CD14-positive monocyte (primary cell): ENCODE measurements at regions not wholly inside any gene's neighbourhood (a gene's known extent, or its start where the extent isn't known, plus 50 kb on each side); places are given as distances from the start of the nearest gene placed in this dataset.

Experiments
- DNase-seq, 3 donors: peaks; one replicate each; pipeline ENCODE4 v3.0.0-alpha.2; 2011 to 2022
- H2AFZ ChIP-seq: 2 replicates; pipeline ENCODE4 v1.6.0; 2012; ENCODE audit warnings: mild to moderate bottlenecking, low read depth, low read length, inconsistent platforms; ENCODE audit not compliant: insufficient read depth, poor library complexity, severe bottlenecking
- H3K27ac ChIP-seq, 2 donors: 1 replicate in 1 of 2; 2 replicates in 1 of 2; pipeline ENCODE4 v1.5.1; 2012 to 2013; ENCODE audit warnings: low read length in 2 of 2, control low read depth in 1 of 2, inconsistent platforms in 1 of 2, low read depth in 1 of 2, mild to moderate bottlenecking in 1 of 2
- H3K27me3 ChIP-seq, 2 donors: one replicate each; pipeline versions ENCODE4 v1.6.0 to v1.6.1; 2011 to 2013; ENCODE audit warnings: low read length in 2 of 2; ENCODE audit not compliant: control insufficient read depth in 2 of 2, insufficient read depth in 2 of 2
- H3K36me3 ChIP-seq, 2 donors: replicated peaks in 1 of 2; 1 replicate in 1 of 2; 2 replicates in 1 of 2; pipeline versions ENCODE4 v1.5.1 to v1.6.1; 2012 to 2013; ENCODE audit warnings: low read length in 2 of 2, control low read depth in 1 of 2, inconsistent platforms in 1 of 2, mild to moderate bottlenecking in 1 of 2; ENCODE audit not compliant: insufficient read depth in 2 of 2, control insufficient read depth in 1 of 2
- H3K4me1 ChIP-seq, 2 donors: 1 replicate in 1 of 2; 2 replicates in 1 of 2; pipeline versions ENCODE4 v1.5.1 to v1.6.1; 2012 to 2013; ENCODE audit warnings: low read length in 2 of 2, control low read depth in 1 of 2, inconsistent platforms in 1 of 2, mild to moderate bottlenecking in 1 of 2, moderate library complexity in 1 of 2; ENCODE audit not compliant: insufficient read depth in 2 of 2, control insufficient read depth in 1 of 2
- H3K4me2 ChIP-seq: replicated peaks from 2 replicates; pipeline ENCODE3; 2012; ENCODE audit warnings: low read length, moderate library complexity, mild to moderate bottlenecking; ENCODE audit not compliant: poor library complexity, severe bottlenecking; ENCODE audit errors: extremely low read depth
- H3K4me3 ChIP-seq, 3 experiments: fragments of 200-600 bp in 1 of 3; sonication (generic) in 1 of 3; replicated peaks in 1 of 3; 1 replicate in 2 of 3; 2 replicates in 1 of 3; pipeline ENCODE4 v1.5.1; 2011 to 2013; ENCODE audit warnings: low read length in 3 of 3, mild to moderate bottlenecking in 3 of 3, control low read depth in 2 of 3, low read depth in 2 of 3, inconsistent platforms in 1 of 3, moderate library complexity in 1 of 3
- H3K79me2 ChIP-seq: 2 replicates; pipeline ENCODE4 v1.6.0; 2012; ENCODE audit warnings: mild to moderate bottlenecking, control low read depth, inconsistent platforms, low read length, moderate library complexity; ENCODE audit not compliant: insufficient read depth
- H3K9ac ChIP-seq: 2 replicates; pipeline ENCODE4 v1.6.0; 2017; ENCODE audit warnings: low read length, mild to moderate bottlenecking; ENCODE audit not compliant: insufficient read depth, poor library complexity, severe bottlenecking
- H3K9me3 ChIP-seq, 2 donors: replicated peaks in 1 of 2; 1 replicate in 1 of 2; 2 replicates in 1 of 2; pipeline versions ENCODE4 v1.5.1 to v1.6.1; 2012 to 2013; ENCODE audit warnings: low read length in 2 of 2, control low read depth in 1 of 2; ENCODE audit not compliant: control insufficient read depth in 1 of 2, insufficient read depth in 1 of 2
- H4K20me1 ChIP-seq: 2 replicates; pipeline ENCODE4 v1.6.0; 2012; ENCODE audit warnings: mild to moderate bottlenecking, low read length, control low read depth, moderate library complexity; ENCODE audit not compliant: insufficient read depth
- H3K27ac Mint-ChIP-seq, 7 donors: one replicate each; pipeline ENCODE4 v1.8.0; 2020; ENCODE audit warnings: mild to moderate bottlenecking in 7 of 7, mixed read lengths in 7 of 7, moderate library complexity in 6 of 7, inconsistent platforms in 2 of 7
- H3K27me3 Mint-ChIP-seq, 3 donors: one replicate each; pipeline ENCODE4 v1.8.0; 2021 to 2022; ENCODE audit warnings: low read depth in 3 of 3, mild to moderate bottlenecking in 3 of 3, mixed read lengths in 3 of 3, moderate library complexity in 3 of 3, inconsistent platforms in 1 of 3
- H3K36me3 Mint-ChIP-seq, 2 donors: one replicate each; pipeline ENCODE4 v1.8.0; 2020; ENCODE audit warnings: mixed read lengths in 2 of 2, inconsistent platforms in 1 of 2, mild to moderate bottlenecking in 1 of 2
- H3K4me1 Mint-ChIP-seq: one replicate; pipeline ENCODE4 v1.8.0; 2020; ENCODE audit warnings: mild to moderate bottlenecking, mixed read lengths
- H3K4me3 Mint-ChIP-seq, 2 donors: one replicate each; pipeline ENCODE4 v1.8.0; 2020; ENCODE audit warnings: mild to moderate bottlenecking in 2 of 2, mixed read lengths in 2 of 2, moderate library complexity in 1 of 2
- H3K9me3 Mint-ChIP-seq, 7 donors: one replicate each; pipeline ENCODE4 v1.8.0; 2020 to 2022; ENCODE audit warnings: mixed read lengths in 7 of 7, mild to moderate bottlenecking in 6 of 7, moderate library complexity in 6 of 7, inconsistent platforms in 2 of 7
- CTCF ChIP-seq: fragments of 200-600 bp; IDR thresholded peaks from one replicate; pipeline ENCODE4 v1.8.0; 2022; ENCODE audit warnings: antibody characterized with exemption, mild to moderate bottlenecking
- whole genome bisulfite sequencing: methylation state at CpG from one replicate; pipeline ENCODE4 v1.1.5; 2013; ENCODE audit warnings: missing lambda C conversion rate; ENCODE audit not compliant: insufficient coverage; 5-methylcytosine and 5-hydroxymethylcytosine counted together
- intact Hi-C, 2 donors: fragments of 100-400 bp; cut with micrococcal nuclease; formaldehyde crosslinking; loops; one replicate each; pipeline versions ENCODE4 v1.15.0 to v1.15.1; 2023

- Mint-ChIP-seq H3K4me3 (no peak overlapping the region), H3K9me3 (peaks cover 0 to 10% (median 3%) of the 10 kb centered on the region in 7 donors)
Observed at GRCh38 chr2:16044946-16045456, 104.7 kb downstream of the MYCN start.

GRCh38 chr2:16043627-16044026, 103.3 kb downstream of the MYCN start:
- Histone ChIP-seq H3K79me2 (no peaks in the 10 kb centered on the region), H3K4me3 (no peak overlapping the region), H2AFZ (no peak overlapping the region), H4K20me1 (no peaks in the 10 kb centered on the region), H3K36me3 (no peaks in the 10 kb centered on the region), H3K9ac (no peak overlapping the region), H3K9me3 (no peaks in the 10 kb centered on the region), H3K4me2 (no peak overlapping the region), H3K4me1 (no peaks in the 10 kb centered on the region), H3K27me3 (no peaks in the 10 kb centered on the region), H3K27ac (no peak overlapping the region)
- DNase-seq = no peak
- no peak overlapping the region for H3K4me3 Mint-ChIP-seq
- H3K36me3 Mint-ChIP-seq = no peaks in the 10 kb centered on the region
- peaks cover 0 to 10% (median 3%) of the 10 kb centered on the region in 7 donors for H3K9me3 Mint-ChIP-seq
- WGBS = no CpG with 5 or more reads among the region's 2 CpGs
- no peak for TF ChIP-seq CTCF
- H3K27ac Mint-ChIP-seq = no peak overlapping the region
- intact Hi-C loops = no loop called here
- H3K4me1 Mint-ChIP-seq = no peaks in the 10 kb centered on the region
- H3K27me3 Mint-ChIP-seq = peaks cover 1 to 2% (median 2%) of the 10 kb centered on the region in 3 donors

More at GRCh38 chr2:16044946-16045456, 104.7 kb downstream of the MYCN start:
- H3K36me3 Mint-ChIP-seq = no peaks in the 10 kb centered on the region
- H3K79me2 ChIP-seq = no peaks in the 10 kb centered on the region
- peaks cover 0 to 2% (median 2%) of the 10 kb centered on the region in 3 donors for H3K27me3 Mint-ChIP-seq
- DNase-seq = no peak
- H3K4me3 ChIP-seq = no peak overlapping the region
- H3K27ac ChIP-seq = no peak overlapping the region
- no peaks in the 10 kb centered on the region for H4K20me1 ChIP-seq
- WGBS = 91% methylated on average over 5 of the region's 6 CpGs
- H3K4me2 ChIP-seq = no peak overlapping the region
- H3K36me3 ChIP-seq = no peaks in the 10 kb centered on the region
- intact Hi-C loops = no loop called here
- no peaks in the 10 kb centered on the region for H3K4me1 Mint-ChIP-seq
- no peaks in the 10 kb centered on the region for H3K4me1 ChIP-seq
- no peak for TF ChIP-seq CTCF
- no peak overlapping the region for H3K27ac Mint-ChIP-seq
- H3K27me3 ChIP-seq = no peaks in the 10 kb centered on the region
- no peak overlapping the region for H3K9ac ChIP-seq
- H2AFZ ChIP-seq = no peak overlapping the region
- H3K9me3 ChIP-seq = no peaks in the 10 kb centered on the region
